HG02852 (cell line): ENCODE measurements at regions not wholly inside any gene's neighbourhood (a gene's known extent, or its start where the extent isn't known, plus 50 kb on each side); places are given as distances from the start of the nearest gene placed in this dataset.
"Not testable (repeated sequence)": the region's sequence is repeated elsewhere in the genome, so short reads cannot be mapped to it uniquely, and the experiment has no call there.

Experiments
- ATAC-seq: cut with Tn5 transposase; IDR thresholded peaks from one replicate; pipeline ENCODE4 v1.9.1; 2021; ENCODE audit warnings: mild to moderate bottlenecking, moderate library complexity; ENCODE audit not compliant: unreplicated experiment

DNA sequence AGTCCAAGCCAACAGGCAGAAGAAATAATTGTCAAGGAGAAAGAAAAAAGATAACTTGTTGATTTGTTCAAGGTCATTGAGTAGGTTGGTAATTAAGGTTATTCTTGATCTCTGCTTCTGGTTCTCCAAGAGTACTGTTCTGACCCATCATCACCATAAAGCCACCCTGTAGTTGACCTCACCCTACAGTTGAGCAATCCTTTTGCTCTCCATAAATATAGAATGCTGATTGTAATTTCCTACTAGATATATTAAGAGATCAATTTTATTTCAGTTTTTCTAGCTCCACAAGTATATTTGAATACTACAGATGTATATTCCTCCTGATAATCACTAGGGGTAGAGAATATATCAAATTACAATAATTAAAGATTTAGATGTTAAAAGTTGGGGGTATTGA lies 350.5 kb upstream of the PDE3A start:
- no peak for ATAC-seq

- no peak for ATAC-seq
These were observed 349.9 kb upstream of the PDE3A start for GRCh38 chr12:20018406-20018805.

- no peak for ATAC-seq
These were observed 344.1 kb upstream of the PDE3A start for GRCh38 chr12:20024194-20024593.

- ATAC-seq: no peak
These were observed 340.3 kb upstream of the PDE3A start for GRCh38 chr12:20028033-20028432.

- no peak for ATAC-seq
These were observed 337.5 kb upstream of the PDE3A start for GRCh38 chr12:20030826-20031225.

- ATAC-seq: no peak
These were observed 328.8 kb upstream of the PDE3A start for GRCh38 chr12:20039562-20039961.

DNA sequence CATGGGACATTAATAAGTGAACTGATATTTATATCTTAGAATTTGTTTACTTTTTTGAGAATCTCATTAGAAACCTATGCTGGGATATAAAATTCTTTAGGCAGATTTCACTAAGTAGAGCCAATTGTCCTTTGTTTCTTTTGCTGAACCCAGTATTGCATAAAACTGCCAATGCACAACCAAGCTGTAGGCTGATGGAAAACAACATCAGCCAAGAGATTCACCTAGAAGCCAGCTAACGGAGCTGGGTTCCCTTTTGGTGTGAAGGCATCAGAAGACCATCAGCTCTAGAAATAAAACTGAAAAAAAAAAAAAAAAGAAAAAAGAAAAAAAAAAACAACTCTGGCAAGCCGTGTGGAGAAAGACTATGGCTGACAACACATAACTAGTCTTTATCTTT lies 328.2 kb upstream of the PDE3A start:
- no peak for ATAC-seq

- ATAC-seq: no peak
These were observed 327.5 kb upstream of the PDE3A start for GRCh38 chr12:20040831-20041230.

GRCh38 chr12:20044351-20044750 lies 324.0 kb upstream of the PDE3A start:
- no peak for ATAC-seq

GRCh38 chr12:20044846-20045245 lies 323.5 kb upstream of the PDE3A start:
- no peak for ATAC-seq

DNA sequence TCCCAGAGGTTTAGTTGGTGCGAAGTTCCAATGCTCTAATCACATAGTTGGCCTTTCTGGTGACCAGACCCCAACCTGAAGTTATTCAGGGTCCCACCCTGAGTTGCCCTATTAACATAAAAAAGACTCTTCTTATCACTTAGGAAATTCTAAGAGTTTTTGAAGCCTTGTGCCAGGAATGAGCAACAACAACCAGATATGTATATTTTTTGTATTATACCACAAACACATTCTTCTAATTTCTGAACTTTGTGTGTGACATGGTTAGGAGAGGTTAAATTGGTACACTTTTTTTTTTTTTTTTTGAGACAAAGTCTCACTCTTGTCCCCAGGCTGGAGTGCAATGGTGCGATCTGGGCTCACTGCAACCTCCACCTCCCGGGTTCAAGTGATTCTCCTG lies 320.4 kb upstream of the PDE3A start:
- no peak for ATAC-seq

GRCh38 chr12:20050221-20050620 lies 318.1 kb upstream of the PDE3A start:
- ATAC-seq: no peak

DNA sequence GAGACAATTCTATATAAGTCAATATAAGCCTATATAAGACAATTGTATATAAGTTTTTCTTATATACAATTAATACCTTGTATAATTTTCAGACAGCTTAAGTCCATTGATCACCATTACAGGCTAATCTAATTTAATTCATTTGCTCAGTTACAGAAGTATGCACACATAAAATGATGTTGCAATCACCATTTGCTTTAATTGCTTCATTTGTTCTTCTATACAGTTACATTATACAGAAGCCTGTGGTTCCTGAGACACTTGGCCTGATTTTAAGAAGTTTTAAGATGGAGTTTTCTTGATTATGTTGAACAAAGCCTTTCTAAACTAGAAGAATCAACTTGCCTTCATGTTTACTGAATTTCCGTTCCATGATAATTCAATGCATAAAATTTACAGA lies 314.6 kb upstream of the PDE3A start:
- ATAC-seq: no peak

- no peak for ATAC-seq
These were observed 312.5 kb upstream of the PDE3A start for GRCh38 chr12:20055856-20056255.

- no peak for ATAC-seq
These were observed 310.9 kb upstream of the PDE3A start for GRCh38 chr12:20057398-20057797.

DNA sequence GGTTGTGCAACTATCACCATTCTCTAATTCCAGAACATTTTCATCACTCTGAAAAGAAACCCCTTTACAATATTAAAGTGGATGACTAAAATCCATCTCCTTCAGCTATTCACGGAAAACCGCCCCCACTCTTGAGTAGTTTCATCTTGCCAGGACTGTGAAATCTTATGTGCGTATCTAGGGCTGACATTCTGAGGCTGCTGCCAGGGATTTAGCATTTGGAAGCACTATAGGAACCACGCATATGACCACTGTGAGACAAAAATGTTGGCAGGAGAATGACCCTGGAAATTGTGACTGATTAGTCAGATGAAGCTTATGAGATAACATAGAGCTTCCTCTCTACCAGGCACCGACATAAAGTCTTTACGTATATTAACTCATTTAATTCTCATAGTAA lies 305.2 kb upstream of the PDE3A start:
- no peak for ATAC-seq

DNA sequence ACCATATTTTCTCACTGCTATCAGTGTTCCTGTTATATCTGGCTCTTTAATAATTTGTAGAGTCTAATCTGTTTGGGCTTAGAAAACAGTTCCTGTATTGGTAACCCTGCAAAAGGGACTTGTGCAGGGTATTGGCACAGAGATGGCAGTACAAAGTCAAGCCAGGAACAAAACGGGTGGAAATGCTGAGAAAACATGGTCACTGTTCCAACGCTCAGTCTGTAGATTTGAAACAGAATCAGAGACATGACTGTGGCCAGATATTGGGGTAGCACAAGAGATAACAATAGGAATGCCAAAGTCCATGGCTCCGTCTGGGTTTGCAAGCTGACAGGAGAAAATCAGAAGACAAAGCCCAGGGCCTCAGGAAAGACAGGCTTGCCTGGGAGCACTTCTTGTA lies 290.7 kb upstream of the PDE3A start:
- ATAC-seq: no peak

GRCh38 chr12:20089077-20089476 lies 279.3 kb upstream of the PDE3A start:
- no peak for ATAC-seq

DNA sequence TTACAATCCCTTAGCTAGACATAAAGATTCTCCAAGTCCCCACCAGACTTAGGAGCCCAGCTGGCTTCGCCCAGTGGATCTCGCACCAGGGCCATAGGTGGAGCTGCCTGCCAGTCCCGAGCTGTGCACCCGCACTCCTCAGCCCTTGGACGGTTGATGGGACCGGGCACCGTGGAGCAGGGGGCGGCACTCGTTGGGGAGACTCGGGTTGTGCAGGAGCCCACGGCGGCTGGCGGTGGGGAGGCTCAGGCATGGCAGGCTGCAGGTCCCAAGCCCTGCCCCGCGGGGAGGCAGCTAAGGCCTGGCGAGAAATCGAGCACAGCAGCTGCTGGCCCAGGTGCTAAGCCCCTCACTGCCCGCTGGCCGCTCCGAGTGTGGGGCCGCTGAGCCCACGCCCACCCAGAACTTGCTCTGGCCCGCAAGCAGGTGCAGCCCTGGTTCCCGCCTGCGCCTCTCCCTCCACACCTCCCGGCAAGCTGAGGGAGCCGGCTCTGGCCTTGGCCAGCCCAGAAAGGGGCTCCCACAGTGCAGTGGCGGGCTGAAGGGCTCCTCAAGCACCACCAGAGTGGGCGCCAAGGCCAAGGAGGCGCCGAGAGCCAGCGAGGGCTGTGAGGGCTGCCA lies 275.0 kb upstream of the PDE3A start:
- not testable (repeated sequence) for ATAC-seq

DNA sequence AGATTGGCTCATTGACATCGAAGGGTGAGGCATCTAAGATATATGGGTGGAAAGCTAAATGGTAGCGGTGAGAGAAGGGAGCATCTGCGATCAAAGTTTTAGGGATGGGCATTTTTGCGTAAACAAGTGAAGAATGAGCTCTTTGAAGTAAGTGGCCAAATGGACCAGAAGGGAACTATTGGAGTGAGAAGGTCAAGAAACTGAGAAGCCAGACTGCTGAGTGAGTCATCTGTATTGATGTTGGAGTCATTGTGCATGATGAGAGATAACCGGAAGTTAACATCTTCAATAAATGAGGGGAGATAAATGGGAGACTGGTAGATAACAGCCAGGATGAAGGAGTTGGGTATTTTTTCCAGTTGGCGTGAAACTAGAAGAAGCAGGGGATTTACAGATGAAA lies 271.9 kb upstream of the PDE3A start:
- no peak for ATAC-seq

GRCh38 chr12:20097626-20098025 lies 270.7 kb upstream of the PDE3A start:
- peak; percentile 67 for ATAC-seq

- no peak for ATAC-seq
These were observed 268.7 kb upstream of the PDE3A start for GRCh38 chr12:20099395-20100183.

- ATAC-seq: no peak
These were observed 267.3 kb upstream of the PDE3A start for GRCh38 chr12:20101046-20101445.
